Smooth muscle cell (in vitro differentiated cells): ENCODE measurements at regions not wholly inside any gene's neighbourhood (a gene's known extent, or its start where the extent isn't known, plus 50 kb on each side); places are given as distances from the start of the nearest gene placed in this dataset.

Source experiments
- DNase-seq: peaks from one replicate; lab custom pipeline; 2025; ENCODE audit not compliant: unreplicated experiment; lab: John Stamatoyannopoulos, UW
- H2AFZ ChIP-seq: fragments of 200-600 bp; sonication (generic); 2 replicates; pipeline ENCODE4 v1.6.0; 2016; ENCODE audit warnings: antibody characterized with exemption, low read depth, mild to moderate bottlenecking
- H3F3A ChIP-seq: fragments of 200-600 bp; sonication (generic); 2 replicates; pipeline ENCODE4 v1.6.0; 2017; ENCODE audit warnings: antibody characterized with exemption, low read depth
- H3K27ac ChIP-seq: fragments of 200-600 bp; sonication (generic); 2 replicates; pipeline ENCODE4 v1.5.1; 2016; ENCODE audit warnings: low read depth, mild to moderate bottlenecking
- H3K27me3 ChIP-seq: fragments of 200-600 bp; sonication (generic); 2 replicates; pipeline ENCODE4 v1.6.1; 2016; ENCODE audit warnings: low read depth, mild to moderate bottlenecking
- H3K36me3 ChIP-seq: fragments of 200-600 bp; sonication (generic); 2 replicates; pipeline ENCODE4 v1.5.1; 2016; ENCODE audit warnings: low read depth
- H3K4me1 ChIP-seq: fragments of 200-600 bp; sonication (generic); 2 replicates; pipeline ENCODE4 v1.5.1; 2016; ENCODE audit warnings: low read depth
- H3K4me2 ChIP-seq: fragments of 200-600 bp; sonication (generic); 2 replicates; pipeline ENCODE4 v1.6.0; 2016; ENCODE audit warnings: mild to moderate bottlenecking
- H3K4me3 ChIP-seq: fragments of 200-600 bp; sonication (generic); 2 replicates; pipeline ENCODE4 v1.5.1; 2016; ENCODE audit warnings: mild to moderate bottlenecking
- H3K79me2 ChIP-seq: fragments of 200-600 bp; sonication (generic); 2 replicates; pipeline ENCODE4 v1.6.0; 2016; ENCODE audit warnings: low read depth, mild to moderate bottlenecking
- H3K9ac ChIP-seq: fragments of 200-600 bp; sonication (generic); 2 replicates; pipeline ENCODE4 v1.6.0; 2016; ENCODE audit warnings: low read depth
- H3K9me3 ChIP-seq: fragments of 200-600 bp; sonication (generic); replicated peaks from 2 replicates; pipeline ENCODE4 v1.5.1; 2016; ENCODE audit warnings: low read depth
- H4K20me1 ChIP-seq: fragments of 200-600 bp; sonication (generic); 2 replicates; pipeline ENCODE4 v1.6.0; 2016; ENCODE audit warnings: low read depth
- CTCF ChIP-seq: fragments of 200-600 bp; sonication (generic); IDR thresholded peaks from 2 replicates; pipeline ENCODE4 v1.5.1; 2017; ENCODE audit warnings: borderline replicate concordance, mild to moderate bottlenecking, antibody characterized with exemption; ENCODE audit not compliant: insufficient read depth, poor library complexity, severe bottlenecking
- WGBS: methylation state at CpG from one replicate; pipeline ENCODE4 v1.1.7; 2016; ENCODE audit warnings: low lambda C conversion rate; 5-methylcytosine and 5-hydroxymethylcytosine counted together

GRCh38 chr22:49624421-49625177, 203.1 kb downstream of the BRD1 start:
- no peak overlapping the region for H3K9ac ChIP-seq
- H3K4me3 ChIP-seq: no peak overlapping the region
- no peaks in the 10 kb centered on the region for H3K27me3 ChIP-seq
- H3K4me1 ChIP-seq: peaks cover 16% of the 10 kb centered on the region
- DNase-seq: no peak
- 85% methylated on average over 19 of the region's 19 CpGs for WGBS
- H3K27ac ChIP-seq: no peak overlapping the region
- no peak overlapping the region for H3K4me2 ChIP-seq
- no peak overlapping the region for H2AFZ ChIP-seq
- H3K36me3 ChIP-seq: no peaks in the 10 kb centered on the region
- no peaks in the 10 kb centered on the region for H4K20me1 ChIP-seq
- H3K79me2 ChIP-seq: no peaks in the 10 kb centered on the region
- no peak for TF ChIP-seq CTCF
- no peaks in the 10 kb centered on the region for H3F3A ChIP-seq
- H3K9me3 ChIP-seq: no peaks in the 10 kb centered on the region

- Histone ChIP-seq H3K4me1 (peaks cover 9% of the 10 kb centered on the region), H4K20me1 (no peaks in the 10 kb centered on the region), H3K27ac (no peak overlapping the region), H2AFZ (no peak overlapping the region), H3K79me2 (no peaks in the 10 kb centered on the region), H3K4me2 (no peak overlapping the region), H3K9ac (no peak overlapping the region), H3K36me3 (no peaks in the 10 kb centered on the region), H3K4me3 (no peak overlapping the region), H3K9me3 (no peaks in the 10 kb centered on the region), H3F3A (no peaks in the 10 kb centered on the region), H3K27me3 (no peaks in the 10 kb centered on the region)
- 85% methylated on average over 10 of the region's 13 CpGs for WGBS
- no peak for DNase-seq
- TF ChIP-seq CTCF: no peak
Measured at GRCh38 chr22:49623715-49624114, 204.0 kb downstream of the BRD1 start.

- Histone ChIP-seq H4K20me1 (no peaks in the 10 kb centered on the region), H3K9me3 (no peaks in the 10 kb centered on the region), H3K36me3 (no peaks in the 10 kb centered on the region), H3K4me2 (no peak overlapping the region), H3K4me3 (no peak overlapping the region), H3K27ac (no peak overlapping the region), H3K9ac (no peak overlapping the region), H3F3A (no peaks in the 10 kb centered on the region), H3K79me2 (no peaks in the 10 kb centered on the region), H3K27me3 (no peaks in the 10 kb centered on the region), H2AFZ (no peak overlapping the region), H3K4me1 (peaks cover 5% of the 10 kb centered on the region)
- TF ChIP-seq CTCF: no peak
- WGBS: 84% methylated on average over 4 of the region's 8 CpGs
- DNase-seq: no peak
Measured at GRCh38 chr22:49623176-49623575, 204.5 kb downstream of the BRD1 start.
